Activated CD4-positive, alpha-beta memory T cell treated with anti-CD3 and anti-CD28 coated beads, Interleukin-2, amount 10 ng/mL, durations not matched to agents 7 days and 5 days (primary cell): ENCODE measurements at regions not wholly inside any gene's neighbourhood (a gene's known extent, or its start where the extent isn't known, plus 50 kb on each side); places are given as distances from the start of the nearest gene placed in this dataset.

Experiments used
- CTCF ChIA-PET: fragments of 350-600 bp; sonication (Branson Sonifier 250); formaldehyde crosslinking; loops from one replicate; lab custom pipeline; 2021; ENCODE audit warnings: antibody characterized with exemption, inconsistent platforms; lab: Charles Lee
- POLR2A ChIA-PET: fragments of 350-600 bp; sonication (Branson Sonifier 250); formaldehyde crosslinking; loops from one replicate; lab custom pipeline; 2021; ENCODE audit warnings: antibody characterized with exemption; lab: Charles Lee
- DNase-seq: peaks from one replicate; pipeline ENCODE4 v3.0.0-alpha.2; 2020
- H3K27ac Mint-ChIP-seq: one replicate; pipeline ENCODE4 v1.8.0; 2021; ENCODE audit warnings: mild to moderate bottlenecking, mixed read lengths
- H3K27me3 Mint-ChIP-seq: one replicate; pipeline ENCODE4 v1.8.0; 2021; ENCODE audit warnings: mixed read lengths
- H3K36me3 Mint-ChIP-seq: one replicate; pipeline ENCODE4 v1.8.0; 2021; ENCODE audit warnings: low read depth, mixed read lengths
- H3K4me1 Mint-ChIP-seq: one replicate; pipeline ENCODE4 v1.8.0; 2021; ENCODE audit warnings: mixed read lengths
- H3K4me3 Mint-ChIP-seq: one replicate; pipeline ENCODE4 v1.8.0; 2021; ENCODE audit warnings: mild to moderate bottlenecking, mixed read lengths
- H3K9me3 Mint-ChIP-seq: one replicate; pipeline ENCODE4 v1.8.0; 2021; ENCODE audit warnings: mixed read lengths

GRCh38 chr18:78074400-78075020 is 824.9 kb downstream of the GALR1 start:
- no peaks in the 10 kb centered on the region for H3K36me3 Mint-ChIP-seq
- no peaks in the 10 kb centered on the region for H3K27me3 Mint-ChIP-seq
- H3K4me3 Mint-ChIP-seq, result no peak overlapping the region
- peaks cover 3% of the 10 kb centered on the region for H3K9me3 Mint-ChIP-seq
- no peak overlapping the region for H3K27ac Mint-ChIP-seq
- no peak for DNase-seq
- CTCF ChIA-PET, result no interaction called here
- H3K4me1 Mint-ChIP-seq, result no peaks in the 10 kb centered on the region
- POLR2A ChIA-PET, result no interaction called here

GRCh38 chr18:78080081-78080480 is 830.4 kb downstream of the GALR1 start:
- H3K27me3 Mint-ChIP-seq, result no peaks in the 10 kb centered on the region
- ChIA-PET CTCF (no interaction called here), POLR2A (no interaction called here)
- no peak overlapping the region for H3K4me3 Mint-ChIP-seq
- H3K27ac Mint-ChIP-seq, result no peak overlapping the region
- H3K4me1 Mint-ChIP-seq, result no peaks in the 10 kb centered on the region
- peaks cover 5% of the 10 kb centered on the region for H3K9me3 Mint-ChIP-seq
- H3K36me3 Mint-ChIP-seq, result no peaks in the 10 kb centered on the region
- DNase-seq, result no peak

- peaks cover 5% of the 10 kb centered on the region for H3K9me3 Mint-ChIP-seq
- no peaks in the 10 kb centered on the region for H3K36me3 Mint-ChIP-seq
- H3K4me3 Mint-ChIP-seq, result no peak overlapping the region
- CTCF ChIA-PET, result no interaction called here
- no peak for DNase-seq
- POLR2A ChIA-PET, result no interaction called here
- no peaks in the 10 kb centered on the region for H3K27me3 Mint-ChIP-seq
- H3K27ac Mint-ChIP-seq, result no peak overlapping the region
- H3K4me1 Mint-ChIP-seq, result no peaks in the 10 kb centered on the region
Observed at GRCh38 chr18:78080761-78081160, 831.1 kb downstream of the GALR1 start.

- Mint-ChIP-seq H3K27me3 (no peaks in the 10 kb centered on the region), H3K9me3 (peaks cover 14% of the 10 kb centered on the region), H3K27ac (no peak overlapping the region), H3K4me1 (no peaks in the 10 kb centered on the region), H3K4me3 (no peak overlapping the region), H3K36me3 (no peaks in the 10 kb centered on the region)
- ChIA-PET CTCF (no interaction called here), POLR2A (no interaction called here)
- no peak for DNase-seq
Observed at GRCh38 chr18:78082816-78083215, 833.2 kb downstream of the GALR1 start.

- CTCF ChIA-PET, result no interaction called here
- Mint-ChIP-seq H3K4me1 (no peaks in the 10 kb centered on the region), H3K9me3 (peaks cover 9% of the 10 kb centered on the region), H3K27me3 (no peaks in the 10 kb centered on the region), H3K27ac (no peak overlapping the region), H3K4me3 (no peak overlapping the region), H3K36me3 (no peaks in the 10 kb centered on the region)
- POLR2A ChIA-PET, result no interaction called here
- no peak for DNase-seq
Observed at GRCh38 chr18:78085241-78086185, 835.9 kb downstream of the GALR1 start.

GRCh38 chr18:78086931-78087330 is 837.3 kb downstream of the GALR1 start:
- H3K36me3 Mint-ChIP-seq, result no peaks in the 10 kb centered on the region
- H3K27ac Mint-ChIP-seq, result no peak overlapping the region
- no peak overlapping the region for H3K4me3 Mint-ChIP-seq
- ChIA-PET CTCF (no interaction called here), POLR2A (no interaction called here)
- H3K27me3 Mint-ChIP-seq, result no peaks in the 10 kb centered on the region
- DNase-seq, result no peak
- H3K9me3 Mint-ChIP-seq, result peaks cover 9% of the 10 kb centered on the region
- no peaks in the 10 kb centered on the region for H3K4me1 Mint-ChIP-seq

- Mint-ChIP-seq H3K36me3 (no peaks in the 10 kb centered on the region), H3K4me1 (no peaks in the 10 kb centered on the region), H3K4me3 (no peak overlapping the region), H3K27ac (no peak overlapping the region), H3K9me3 (peaks cover 9% of the 10 kb centered on the region), H3K27me3 (no peaks in the 10 kb centered on the region)
- no peak for DNase-seq
- ChIA-PET CTCF (interaction anchor here (0.7 kb wide), 1 partner anchor 382 kb away, joined by 3 read pairs; no protein-coding TSS in a partner anchor), POLR2A (no interaction called here)
Observed at GRCh38 chr18:78087338-78087737, 837.7 kb downstream of the GALR1 start.

- Mint-ChIP-seq H3K27ac (no peak overlapping the region), H3K36me3 (no peaks in the 10 kb centered on the region), H3K27me3 (no peaks in the 10 kb centered on the region), H3K4me3 (no peak overlapping the region), H3K4me1 (no peaks in the 10 kb centered on the region), H3K9me3 (peaks cover 9% of the 10 kb centered on the region)
- POLR2A ChIA-PET, result no interaction called here
- no peak for DNase-seq
- CTCF ChIA-PET, result no interaction called here
Observed at GRCh38 chr18:78090584-78090983, 840.9 kb downstream of the GALR1 start.

- POLR2A ChIA-PET, result no interaction called here
- no peaks in the 10 kb centered on the region for H3K9me3 Mint-ChIP-seq
- no peaks in the 10 kb centered on the region for H3K36me3 Mint-ChIP-seq
- CTCF ChIA-PET, result no interaction called here
- H3K4me3 Mint-ChIP-seq, result no peak overlapping the region
- no peak for DNase-seq
- no peaks in the 10 kb centered on the region for H3K27me3 Mint-ChIP-seq
- H3K4me1 Mint-ChIP-seq, result no peaks in the 10 kb centered on the region
- no peak overlapping the region for H3K27ac Mint-ChIP-seq
Observed at GRCh38 chr18:78092901-78093300, 843.3 kb downstream of the GALR1 start.

GRCh38 chr18:78099979-78100588 is 850.4 kb downstream of the GALR1 start:
- DNase-seq, result no peak
- no peak overlapping the region for H3K27ac Mint-ChIP-seq
- peaks cover 15% of the 10 kb centered on the region for H3K9me3 Mint-ChIP-seq
- H3K36me3 Mint-ChIP-seq, result no peaks in the 10 kb centered on the region
- no peaks in the 10 kb centered on the region for H3K4me1 Mint-ChIP-seq
- POLR2A ChIA-PET, result no interaction called here
- no peak overlapping the region for H3K4me3 Mint-ChIP-seq
- no peaks in the 10 kb centered on the region for H3K27me3 Mint-ChIP-seq
- CTCF ChIA-PET, result no interaction called here

- Mint-ChIP-seq H3K4me1 (no peaks in the 10 kb centered on the region), H3K27me3 (no peaks in the 10 kb centered on the region), H3K36me3 (no peaks in the 10 kb centered on the region), H3K9me3 (peaks cover 15% of the 10 kb centered on the region), H3K27ac (no peak overlapping the region), H3K4me3 (no peak overlapping the region)
- no peak for DNase-seq
- ChIA-PET POLR2A (no interaction called here), CTCF (no interaction called here)
Observed at GRCh38 chr18:78101091-78101490, 851.4 kb downstream of the GALR1 start.

- ChIA-PET CTCF (no interaction called here), POLR2A (no interaction called here)
Observed at GRCh38 chr18:78102135-78102534, 852.5 kb downstream of the GALR1 start.

GRCh38 chr18:78105611-78106010 is 856.0 kb downstream of the GALR1 start:
- DNase-seq, result no peak
- no peaks in the 10 kb centered on the region for H3K4me1 Mint-ChIP-seq
- no peak overlapping the region for H3K27ac Mint-ChIP-seq
- ChIA-PET CTCF (no interaction called here), POLR2A (no interaction called here)
- H3K9me3 Mint-ChIP-seq, result peaks cover 21% of the 10 kb centered on the region
- H3K36me3 Mint-ChIP-seq, result no peaks in the 10 kb centered on the region
- H3K4me3 Mint-ChIP-seq, result no peak overlapping the region
- no peaks in the 10 kb centered on the region for H3K27me3 Mint-ChIP-seq

More at GRCh38 chr18:78102135-78102534, 852.5 kb downstream of the GALR1 start:
- H3K9me3 Mint-ChIP-seq, result peaks cover 21% of the 10 kb centered on the region
- H3K27me3 Mint-ChIP-seq, result no peaks in the 10 kb centered on the region
- no peak overlapping the region for H3K27ac Mint-ChIP-seq
- no peaks in the 10 kb centered on the region for H3K36me3 Mint-ChIP-seq
- no peak for DNase-seq
- H3K4me3 Mint-ChIP-seq, result no peak overlapping the region
- H3K4me1 Mint-ChIP-seq, result no peaks in the 10 kb centered on the region
